Parathyroid adenoma (tissue), 2 donors: ENCODE measurements at regions not wholly inside any gene's neighbourhood (a gene's known extent, or its start where the extent isn't known, plus 50 kb on each side); places are given as distances from the start of the nearest gene placed in this dataset.
A peak's percentile ranks its signal among the peaks of the same experiment; 100 is the strongest.

Experiments used
- H2AFZ ChIP-seq: fragments of 300-600 bp; sonication (generic); one replicate; pipeline ENCODE4 v1.7.0; 2017; ENCODE audit warnings: antibody characterized with exemption, mild to moderate bottlenecking
- H3K27ac ChIP-seq: fragments of 300-600 bp; sonication (generic); one replicate; pipeline ENCODE4 v1.7.0; 2017
- H3K27me3 ChIP-seq: fragments of 300-600 bp; sonication (generic); one replicate; pipeline ENCODE4 v1.7.0; 2017; ENCODE audit warnings: low read length; ENCODE audit not compliant: control insufficient read depth, insufficient read depth
- H3K36me3 ChIP-seq: fragments of 300-600 bp; sonication (generic); one replicate; pipeline ENCODE4 v1.7.0; 2017; ENCODE audit warnings: low read length; ENCODE audit not compliant: control insufficient read depth, insufficient read depth
- H3K4me1 ChIP-seq: fragments of 300-600 bp; sonication (generic); one replicate; pipeline ENCODE4 v1.7.0; 2017; ENCODE audit warnings: control low read depth
- H3K4me2 ChIP-seq: fragments of 300-600 bp; sonication (generic); one replicate; pipeline ENCODE4 v1.7.0; 2017; ENCODE audit warnings: low read length
- H3K4me3 ChIP-seq: fragments of 300-600 bp; sonication (generic); one replicate; pipeline ENCODE4 v1.7.0; 2017; ENCODE audit warnings: low read depth, low read length
- H3K79me2 ChIP-seq: fragments of 300-600 bp; sonication (generic); one replicate; pipeline ENCODE4 v1.7.0; 2017; ENCODE audit warnings: control low read depth
- H3K9ac ChIP-seq: fragments of 300-600 bp; sonication (generic); one replicate; pipeline ENCODE4 v1.7.0; 2017; ENCODE audit warnings: mild to moderate bottlenecking
- H3K9me3 ChIP-seq: fragments of 300-600 bp; sonication (generic); one replicate; pipeline ENCODE4 v1.7.0; 2017; ENCODE audit warnings: low read length; ENCODE audit not compliant: control insufficient read depth
- TF ChIP-seq, protein P1 (sequence below): fragments of 300-600 bp; sonication (generic); IDR thresholded peaks from one replicate; pipeline ENCODE4 v1.7.0; 2017; ENCODE audit warnings: antibody characterized with exemption, mild to moderate bottlenecking
- donor health status: primary hyperparathyroidism.

DNA sequence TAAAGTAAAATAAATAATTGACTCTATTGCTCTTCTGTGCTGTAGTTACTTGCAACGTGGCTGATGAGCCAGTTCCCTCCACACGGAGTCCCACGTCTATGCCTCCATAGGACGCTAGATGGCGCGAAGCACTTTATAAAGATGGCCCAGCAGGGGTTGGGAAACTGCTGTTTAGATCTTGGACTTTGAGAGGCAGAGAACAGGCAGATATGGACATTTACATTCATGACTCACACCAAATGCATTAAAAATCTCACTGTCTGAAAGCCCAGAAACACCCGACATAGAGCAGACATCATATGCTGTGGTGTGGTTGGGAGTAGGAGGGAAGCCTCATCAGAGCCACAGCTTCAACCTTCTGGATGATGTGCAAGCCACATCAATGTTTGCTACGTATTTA is 643.1 kb upstream of the ARGLU1 start:
- H3K9ac ChIP-seq = no peak overlapping the region
- TF ChIP-seq, protein P1, sequence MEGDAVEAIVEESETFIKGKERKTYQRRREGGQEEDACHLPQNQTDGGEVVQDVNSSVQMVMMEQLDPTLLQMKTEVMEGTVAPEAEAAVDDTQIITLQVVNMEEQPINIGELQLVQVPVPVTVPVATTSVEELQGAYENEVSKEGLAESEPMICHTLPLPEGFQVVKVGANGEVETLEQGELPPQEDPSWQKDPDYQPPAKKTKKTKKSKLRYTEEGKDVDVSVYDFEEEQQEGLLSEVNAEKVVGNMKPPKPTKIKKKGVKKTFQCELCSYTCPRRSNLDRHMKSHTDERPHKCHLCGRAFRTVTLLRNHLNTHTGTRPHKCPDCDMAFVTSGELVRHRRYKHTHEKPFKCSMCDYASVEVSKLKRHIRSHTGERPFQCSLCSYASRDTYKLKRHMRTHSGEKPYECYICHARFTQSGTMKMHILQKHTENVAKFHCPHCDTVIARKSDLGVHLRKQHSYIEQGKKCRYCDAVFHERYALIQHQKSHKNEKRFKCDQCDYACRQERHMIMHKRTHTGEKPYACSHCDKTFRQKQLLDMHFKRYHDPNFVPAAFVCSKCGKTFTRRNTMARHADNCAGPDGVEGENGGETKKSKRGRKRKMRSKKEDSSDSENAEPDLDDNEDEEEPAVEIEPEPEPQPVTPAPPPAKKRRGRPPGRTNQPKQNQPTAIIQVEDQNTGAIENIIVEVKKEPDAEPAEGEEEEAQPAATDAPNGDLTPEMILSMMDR = peak; percentile 64

DNA sequence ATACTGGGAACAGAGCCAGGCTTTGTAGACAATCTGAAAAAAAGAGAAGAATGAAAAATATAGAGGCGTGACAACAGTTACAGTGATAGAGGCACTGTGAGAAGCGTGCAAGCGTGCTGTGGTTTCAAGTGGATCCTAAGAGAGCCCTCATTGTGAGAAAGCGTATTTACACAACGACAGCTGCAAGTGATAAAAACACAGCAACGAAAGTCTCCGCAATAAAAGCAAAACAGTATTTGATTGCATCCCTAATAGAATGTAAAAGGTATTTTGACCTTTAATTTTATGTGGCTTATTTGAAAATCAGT is 642.7 kb upstream of the ARGLU1 start:
- Histone ChIP-seq H3K4me1 (no peaks in the 10 kb centered on the region), H2AFZ (peak overlapping the region; percentile 27), H3K36me3 (no peaks in the 10 kb centered on the region), H3K9me3 (no peaks in the 10 kb centered on the region), H3K79me2 (no peaks in the 10 kb centered on the region), H3K9ac (no peak overlapping the region), H3K4me3 (no peak overlapping the region), H3K27ac (no peak overlapping the region), H3K4me2 (peak overlapping the region; percentile 48), H3K27me3 (no peaks in the 10 kb centered on the region)
- TF ChIP-seq, protein P1 = no peak

More for the DNA sequence above, 643.1 kb upstream of the ARGLU1 start:
- Histone ChIP-seq H3K9me3 (no peaks in the 10 kb centered on the region), H3K79me2 (no peaks in the 10 kb centered on the region), H3K36me3 (no peaks in the 10 kb centered on the region), H3K27ac (no peak overlapping the region), H3K27me3 (no peaks in the 10 kb centered on the region), H3K4me2 (peak overlapping the region; percentile 48), H3K4me1 (no peaks in the 10 kb centered on the region), H3K4me3 (no peak overlapping the region), H2AFZ (peak overlapping the region; percentile 3)

DNA sequence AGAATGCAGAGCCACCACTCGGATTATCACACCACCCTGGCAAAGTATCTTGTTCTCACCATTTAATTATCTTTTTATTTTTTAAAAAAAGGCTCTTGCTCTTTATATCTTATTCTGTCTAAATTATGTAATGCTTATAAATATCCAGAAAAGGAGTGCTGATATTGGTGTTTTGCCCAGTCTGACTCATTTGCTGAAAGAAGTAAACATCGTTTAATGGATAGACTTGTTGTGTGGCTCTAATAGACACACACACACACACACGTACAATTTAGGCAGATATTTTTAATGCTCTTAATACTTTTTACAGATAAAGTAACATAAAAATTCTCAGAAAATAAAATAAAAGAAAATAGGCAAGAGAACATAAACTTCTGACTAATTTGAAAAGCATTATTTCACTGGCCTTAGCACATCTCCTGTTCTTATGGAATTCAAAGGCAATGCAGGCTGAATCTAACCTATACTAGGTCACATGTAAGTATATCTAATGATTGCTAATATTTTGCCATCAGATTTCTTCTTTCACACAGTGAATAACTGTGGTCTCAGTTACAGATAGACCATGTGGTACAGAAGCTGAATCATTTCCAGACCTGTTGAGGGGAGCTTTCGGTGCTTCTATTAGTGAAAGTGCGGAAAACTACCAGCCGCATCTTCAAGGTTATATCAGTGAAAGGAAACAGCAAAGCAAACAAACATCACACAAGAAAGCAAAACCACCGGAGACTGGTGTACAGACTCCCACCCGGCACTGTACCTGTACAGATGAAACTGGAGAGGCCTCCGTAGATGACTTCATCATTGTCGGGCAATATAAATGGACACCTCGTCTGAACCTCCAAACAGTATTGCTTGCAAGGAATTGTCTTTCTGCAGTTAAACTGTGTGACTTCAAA is 642.1 kb upstream of the ARGLU1 start:
- H3K9ac ChIP-seq = no peak overlapping the region
- no peaks in the 10 kb centered on the region for H3K4me1 ChIP-seq
- H3K79me2 ChIP-seq = no peaks in the 10 kb centered on the region
- H3K27ac ChIP-seq = no peak overlapping the region
- H3K36me3 ChIP-seq = no peaks in the 10 kb centered on the region
- peak overlapping the region; percentile 48 for H3K4me2 ChIP-seq
- TF ChIP-seq, protein P1 = no peak
- no peaks in the 10 kb centered on the region for H3K27me3 ChIP-seq
- H3K4me3 ChIP-seq = no peak overlapping the region
- H2AFZ ChIP-seq = peak overlapping the region; percentile 27
- H3K9me3 ChIP-seq = no peaks in the 10 kb centered on the region

DNA sequence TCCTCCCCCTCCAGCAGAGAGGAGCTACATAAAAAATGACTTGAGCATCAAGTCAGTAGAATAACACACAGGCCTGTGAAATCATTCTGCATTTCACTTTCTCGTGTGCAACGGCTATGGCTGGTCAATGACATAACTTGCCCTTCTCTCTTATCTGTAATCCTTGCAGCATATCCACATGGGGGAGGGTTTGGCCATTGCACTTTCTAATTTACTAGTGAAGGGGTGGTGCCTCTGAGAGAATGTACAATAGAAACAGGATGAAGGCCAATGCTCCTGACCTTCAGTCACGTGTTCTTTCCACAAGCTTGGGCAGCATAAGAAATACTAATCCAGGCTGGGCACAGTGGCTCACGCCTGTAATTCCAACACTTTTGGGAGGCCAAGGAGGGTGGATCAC is 641.0 kb upstream of the ARGLU1 start:
- TF ChIP-seq, protein P1 = no peak
- Histone ChIP-seq H3K4me2 (no peak overlapping the region), H3K79me2 (no peaks in the 10 kb centered on the region), H3K27ac (no peak overlapping the region), H3K4me1 (no peaks in the 10 kb centered on the region), H3K9me3 (no peaks in the 10 kb centered on the region), H3K4me3 (no peak overlapping the region), H3K36me3 (no peaks in the 10 kb centered on the region), H2AFZ (no peak overlapping the region), H3K9ac (no peak overlapping the region), H3K27me3 (no peaks in the 10 kb centered on the region)
